GM19395 (cell line): ENCODE measurements at regions not wholly inside any gene's neighbourhood (a gene's known extent, or its start where the extent isn't known, plus 50 kb on each side); places are given as distances from the start of the nearest gene placed in this dataset.
A peak's percentile ranks its signal among the peaks of the same experiment; 100 is the strongest.

Source experiments
- ATAC-seq: cut with Tn5 transposase; IDR thresholded peaks from one replicate; pipeline ENCODE4 v1.9.1; 2021; ENCODE audit warnings: mild to moderate bottlenecking, moderate library complexity; ENCODE audit not compliant: unreplicated experiment

DNA sequence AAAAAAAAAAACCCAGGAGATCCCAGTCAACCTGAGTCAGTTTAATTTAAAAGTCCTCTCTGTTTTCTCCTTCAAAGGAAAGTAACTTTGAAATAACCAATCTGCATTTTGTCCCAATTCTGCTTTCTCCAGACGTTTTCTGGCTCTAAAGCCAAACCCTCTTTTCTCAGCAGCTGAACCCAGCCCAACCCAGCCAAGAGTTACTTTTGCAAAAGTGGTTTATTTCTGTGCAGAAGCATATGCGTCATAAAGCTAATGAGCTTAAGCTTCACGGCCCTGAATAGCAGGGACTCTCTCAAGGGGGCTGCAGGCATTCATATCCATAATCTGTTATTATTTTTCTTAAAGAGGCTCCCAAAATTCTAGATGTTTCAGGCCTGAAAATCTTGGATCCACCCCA lies 176.6 kb downstream of the GALC start:
- no peak for ATAC-seq

DNA sequence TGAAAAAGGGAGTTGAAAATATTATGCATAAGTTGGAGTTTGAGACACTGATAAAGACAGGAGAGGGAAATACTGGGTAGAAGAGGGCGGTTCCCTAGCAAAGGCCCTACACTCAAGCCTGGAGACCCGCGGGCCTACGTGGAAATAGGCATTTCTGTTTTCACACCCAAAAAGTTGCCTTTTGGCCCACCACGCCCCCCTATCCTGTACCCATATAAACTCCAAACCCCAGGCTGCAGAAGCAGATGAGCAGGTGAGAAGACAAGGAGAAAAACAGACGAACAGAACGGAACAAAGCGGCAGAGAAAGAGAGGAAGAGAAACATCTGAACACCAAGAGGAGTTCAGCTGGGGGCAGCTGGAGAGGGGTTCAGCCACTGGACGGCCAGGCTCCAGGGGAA lies 177.9 kb downstream of the GALC start:
- no peak for ATAC-seq

DNA sequence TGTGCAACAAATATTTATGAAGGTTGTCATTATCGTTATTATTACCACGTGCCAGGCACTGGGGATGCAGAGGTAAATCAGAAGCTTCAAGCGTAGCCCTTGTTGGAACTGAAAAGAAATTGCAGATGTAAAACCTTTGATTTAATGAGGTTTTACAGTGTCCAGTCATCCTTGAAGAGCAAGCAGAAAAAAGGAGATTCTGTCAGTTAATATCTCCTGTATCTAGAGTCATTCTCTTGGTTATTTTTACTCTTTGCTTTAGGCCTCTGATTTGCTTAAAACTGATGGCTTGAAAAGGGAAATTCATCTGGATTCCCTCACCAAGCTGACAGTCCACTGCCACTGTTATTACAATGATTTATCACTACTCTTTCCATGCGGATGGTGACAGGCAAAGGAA lies 179.3 kb downstream of the GALC start:
- no peak for ATAC-seq

DNA sequence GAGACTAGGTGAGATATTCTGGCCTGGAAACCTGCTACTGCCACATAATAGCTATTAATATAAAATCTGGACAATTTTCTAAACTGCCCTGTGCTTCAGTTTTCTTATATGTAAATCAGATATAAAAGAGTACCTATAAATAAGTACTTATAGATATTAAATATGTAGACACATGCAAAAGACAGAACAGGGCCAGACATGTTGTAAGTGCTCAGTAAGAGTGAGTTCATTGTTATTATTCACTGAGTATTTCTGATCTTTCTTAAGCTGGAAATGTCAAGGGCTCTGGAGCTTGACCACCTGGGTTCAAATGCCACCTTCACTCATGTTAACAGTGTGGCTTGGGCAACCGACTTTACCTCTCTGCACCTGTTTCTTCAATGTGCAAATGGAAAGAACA lies 179.8 kb downstream of the GALC start:
- no peak for ATAC-seq

DNA sequence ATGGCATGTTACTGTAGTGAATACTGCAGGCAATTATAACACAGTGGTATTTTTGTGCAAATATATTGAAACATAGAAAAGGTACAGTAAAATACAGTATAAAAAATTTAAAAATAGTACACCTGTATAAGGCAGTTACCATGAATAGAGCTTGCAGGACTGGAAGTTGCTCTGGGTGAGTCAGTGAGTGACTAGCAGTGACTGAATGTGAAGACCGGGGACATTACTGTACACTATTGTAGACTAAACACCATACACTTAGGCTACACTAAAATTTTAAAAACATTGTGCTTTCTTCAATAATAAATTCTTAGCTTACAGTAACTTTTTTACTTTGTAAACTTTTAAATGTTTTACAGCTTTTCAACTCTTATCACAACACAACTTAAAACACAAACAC lies 181.7 kb downstream of the GALC start:
- no peak for ATAC-seq

DNA sequence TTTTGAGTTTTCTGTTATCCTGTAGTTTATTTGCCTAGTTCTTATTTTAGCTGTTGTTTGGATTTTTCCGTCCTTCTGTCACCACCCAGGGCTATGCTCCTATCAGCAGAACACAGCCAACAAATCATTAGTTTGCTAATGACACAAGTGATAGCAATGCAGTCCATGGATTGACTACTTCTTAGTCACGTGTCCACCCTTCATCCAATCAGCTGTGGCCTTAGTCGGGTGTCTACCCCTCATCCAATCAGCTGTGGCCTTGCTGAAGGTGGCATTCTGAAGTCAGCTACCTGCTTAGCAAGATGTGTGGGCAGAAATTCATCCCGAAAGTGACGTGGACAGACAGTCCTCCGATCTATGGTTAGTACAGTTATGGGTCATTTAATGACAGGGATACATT lies 182.3 kb downstream of the GALC start:
- ATAC-seq, result no peak

DNA sequence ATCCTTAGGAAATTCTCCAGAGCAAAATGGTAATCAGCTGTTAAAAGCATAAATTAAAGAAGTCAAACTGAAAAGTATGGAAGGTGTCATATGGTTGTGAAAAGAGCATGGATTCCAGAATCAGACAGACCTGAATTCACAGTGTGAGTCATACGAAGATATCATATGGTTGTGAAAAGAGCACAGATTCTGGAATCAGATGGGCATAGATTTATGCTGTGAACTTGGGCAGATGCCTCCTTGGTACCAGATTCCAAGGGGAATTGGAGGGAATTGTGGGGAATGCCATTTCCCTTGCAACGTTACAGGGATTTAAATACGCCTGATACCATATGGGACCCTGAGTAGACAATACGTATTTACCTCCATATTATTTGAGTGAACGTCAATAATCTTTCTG lies 183.7 kb downstream of the GALC start:
- no peak for ATAC-seq

DNA sequence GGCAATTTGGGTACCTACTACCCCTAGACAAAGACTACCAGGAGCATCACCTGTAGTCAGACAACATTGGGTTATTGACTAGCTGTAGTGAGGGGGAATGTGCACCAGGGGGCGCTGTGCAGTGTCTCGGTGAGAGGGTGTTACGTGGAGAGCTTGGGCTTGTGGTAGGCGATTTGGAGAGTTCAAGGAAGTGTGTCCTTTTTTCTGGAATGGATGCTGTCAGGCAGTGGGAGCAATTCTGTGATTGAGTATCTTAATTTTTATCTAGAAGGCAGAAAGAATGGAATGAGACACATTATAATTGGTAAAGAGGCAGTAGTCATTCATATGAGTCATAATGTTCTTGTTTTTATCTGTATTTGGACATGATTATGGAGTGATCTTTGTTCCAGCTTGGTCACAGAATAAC lies 187.7 kb downstream of the GALC start:
- ATAC-seq, result peak; percentile 71

DNA sequence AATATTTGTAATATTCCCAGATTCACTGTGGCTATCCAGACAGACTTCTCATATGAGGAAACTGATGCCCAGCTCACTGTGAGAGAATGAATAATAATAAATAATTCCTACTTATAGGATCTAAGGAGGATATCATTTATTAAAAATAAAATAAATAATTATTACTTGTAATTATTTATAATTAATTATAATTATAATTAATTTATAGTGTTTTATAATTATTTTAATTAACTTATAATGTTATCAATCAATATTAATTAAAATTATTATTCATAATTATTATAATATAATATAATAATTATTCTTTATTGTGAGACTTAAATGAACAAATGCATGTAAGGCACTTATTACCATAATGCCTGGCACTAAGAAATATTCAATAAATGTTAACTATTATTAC lies 192.8 kb downstream of the GALC start:
- no peak for ATAC-seq

DNA sequence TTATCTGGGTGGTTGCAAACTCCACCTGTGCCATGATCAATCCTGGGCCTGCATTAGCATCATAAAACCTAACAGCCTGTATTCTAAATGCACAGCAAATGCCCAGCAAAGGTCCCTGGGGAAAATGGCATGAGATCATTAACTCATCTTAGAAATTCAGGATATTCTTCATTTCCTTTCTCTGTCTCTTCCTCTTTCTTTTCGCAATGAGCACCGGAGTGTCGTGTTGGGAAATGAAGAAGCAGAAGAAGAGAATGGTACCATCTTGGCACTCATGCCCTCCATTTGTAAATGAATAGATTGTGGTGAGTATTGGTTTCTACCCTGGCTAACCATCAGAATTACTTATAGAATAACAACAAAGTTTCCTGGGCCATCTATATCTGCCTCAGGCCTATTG lies 193.6 kb downstream of the GALC start:
- no peak for ATAC-seq

DNA sequence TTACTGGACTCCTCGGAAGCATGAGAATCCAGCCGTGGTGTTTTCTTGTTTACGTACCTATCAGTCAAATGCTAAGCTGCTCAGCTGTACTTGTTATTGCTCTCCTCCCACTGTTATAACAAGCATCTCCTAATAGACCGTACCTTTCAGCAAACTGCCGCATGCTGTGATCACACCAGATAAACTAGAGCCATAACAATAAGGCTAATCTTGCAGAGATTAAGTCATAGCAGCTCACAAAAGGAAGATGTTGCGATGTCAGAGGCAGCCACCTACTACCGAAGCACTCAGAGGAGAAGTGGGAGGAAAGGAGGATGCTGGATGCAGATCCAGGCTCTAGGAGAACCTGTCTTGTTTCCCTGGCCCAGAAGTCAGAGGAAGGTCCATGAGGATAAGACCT lies 196.0 kb downstream of the GALC start:
- ATAC-seq, result no peak

DNA sequence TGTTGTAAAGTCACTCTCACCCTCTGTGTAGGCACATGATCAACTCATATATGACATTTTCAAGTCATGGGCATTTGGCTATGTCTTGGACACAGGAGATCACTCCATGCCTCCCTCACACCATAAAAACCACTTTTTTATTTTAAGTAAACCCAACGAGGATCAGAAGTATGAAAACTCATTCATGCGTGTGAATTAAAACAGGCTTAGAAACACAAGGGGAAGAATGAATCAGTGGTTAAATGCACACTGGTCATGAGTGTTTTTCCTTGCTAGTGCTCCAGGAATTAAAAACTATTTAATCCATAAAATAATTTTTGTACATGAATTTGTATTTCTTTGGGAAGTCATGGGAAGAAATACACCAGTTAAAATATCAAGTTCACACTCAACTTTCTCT lies 198.4 kb downstream of the GALC start:
- ATAC-seq, result no peak

DNA sequence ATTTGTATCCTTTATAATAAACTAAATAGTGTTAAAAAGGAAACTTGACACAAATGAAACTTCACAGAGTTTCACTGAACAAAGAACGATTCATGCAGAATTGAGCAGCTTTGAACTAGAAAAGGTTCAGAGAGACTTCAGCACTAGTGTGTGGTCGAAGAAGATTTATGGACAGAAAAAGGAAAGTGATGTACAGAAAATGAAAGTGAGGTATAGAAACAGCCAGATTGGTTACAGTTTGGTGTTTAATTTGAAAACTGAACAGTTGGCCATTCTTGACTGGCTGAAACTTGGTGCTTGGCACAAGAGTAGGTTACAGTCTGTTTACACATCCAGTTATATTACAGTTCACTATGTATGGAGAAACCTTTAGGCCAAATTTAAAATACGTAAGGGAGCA lies 207.1 kb downstream of the GALC start:
- peak; percentile 78 for ATAC-seq

DNA sequence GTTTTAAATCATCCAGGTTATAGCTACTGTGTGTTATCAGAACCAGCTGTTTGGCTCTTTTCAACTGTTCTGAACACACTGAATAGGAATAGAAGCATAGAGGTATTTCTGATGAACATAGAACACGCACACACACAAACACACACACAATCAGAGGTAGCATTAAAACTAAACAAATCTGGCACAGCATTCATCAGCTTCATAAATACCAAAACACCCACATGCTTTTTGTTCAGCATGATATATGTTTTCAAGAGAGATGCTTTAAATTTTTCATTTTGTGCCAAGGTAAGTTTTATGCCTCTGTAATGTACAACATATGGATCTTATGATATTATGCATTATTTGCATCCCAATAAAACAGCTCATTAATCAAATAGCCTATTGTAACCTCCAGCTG lies 208.6 kb downstream of the GALC start:
- ATAC-seq, result no peak

DNA sequence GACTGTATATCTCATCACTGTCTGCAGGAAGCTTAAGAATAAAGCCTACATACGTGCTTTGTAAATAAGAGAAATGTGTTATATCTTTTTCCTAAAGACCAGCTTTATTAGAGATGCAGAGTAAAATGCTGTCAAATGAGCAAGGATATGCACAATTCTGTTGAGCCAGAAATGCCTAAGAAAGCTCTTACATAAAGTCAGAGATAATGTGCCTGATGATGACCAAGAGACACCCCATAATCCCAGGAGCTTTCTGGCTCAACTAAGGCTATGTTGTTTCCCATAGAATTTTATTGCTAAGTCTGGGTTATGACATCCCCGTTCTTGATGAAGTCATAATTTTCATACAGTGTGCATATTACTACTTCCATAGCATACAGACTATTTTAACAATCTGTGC lies 209.9 kb downstream of the GALC start:
- ATAC-seq, result no peak

DNA sequence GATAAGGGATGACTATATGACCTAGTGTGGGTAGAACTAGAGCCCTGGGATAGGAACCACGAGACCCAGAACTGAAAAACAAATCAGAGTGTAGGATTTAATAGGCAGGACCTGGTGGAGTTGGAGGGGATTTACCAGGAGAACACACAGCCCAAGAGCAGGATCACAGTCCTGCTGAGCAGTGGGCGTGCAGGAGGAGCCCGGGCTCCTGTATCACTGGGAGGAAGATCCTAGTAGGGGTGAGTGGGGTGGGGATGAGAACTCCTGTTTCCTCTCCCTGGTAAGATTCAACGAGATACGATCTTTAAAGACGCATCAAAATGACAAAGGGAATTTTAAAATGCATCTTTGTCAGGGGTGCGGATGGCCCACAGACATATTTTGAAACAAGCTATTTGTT lies 220.1 kb downstream of the GALC start:
- ATAC-seq, result no peak

DNA sequence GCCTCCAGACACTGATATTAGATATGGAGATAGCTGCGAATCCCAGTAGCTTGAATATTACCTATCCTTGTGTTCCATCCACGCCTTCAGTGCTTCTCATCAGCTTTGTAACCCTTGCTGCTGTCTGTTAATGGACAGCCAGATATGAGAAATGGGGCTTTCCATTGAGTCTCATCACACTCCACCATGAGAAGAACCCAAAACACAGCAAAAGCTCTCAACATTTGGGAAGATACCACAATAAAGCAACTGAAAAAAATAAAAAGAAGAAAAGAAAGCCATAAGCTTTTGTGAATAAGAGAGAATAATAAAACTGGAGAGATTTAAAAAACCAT lies 225.4 kb downstream of the GALC start:
- peak; percentile 88 for ATAC-seq

DNA sequence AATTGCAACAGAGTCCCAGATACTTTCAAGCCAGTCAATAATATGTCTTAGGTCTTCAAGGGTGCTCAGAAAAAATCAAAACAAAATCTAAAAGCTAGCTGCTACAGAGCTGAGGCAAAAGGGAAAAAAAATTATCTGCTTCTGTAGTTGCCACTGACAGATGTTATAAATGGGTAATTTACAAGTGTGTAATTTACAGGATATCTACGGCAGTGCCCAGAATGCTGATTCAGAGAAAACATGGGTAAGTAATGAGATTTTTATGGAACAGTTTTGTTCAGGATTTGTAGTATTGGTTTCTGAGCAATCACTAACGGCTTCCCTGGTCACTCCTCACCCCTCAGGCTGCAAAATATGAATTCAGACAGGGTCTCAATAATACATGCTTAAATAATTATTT lies 234.1 kb downstream of the GALC start:
- ATAC-seq, result no peak

DNA sequence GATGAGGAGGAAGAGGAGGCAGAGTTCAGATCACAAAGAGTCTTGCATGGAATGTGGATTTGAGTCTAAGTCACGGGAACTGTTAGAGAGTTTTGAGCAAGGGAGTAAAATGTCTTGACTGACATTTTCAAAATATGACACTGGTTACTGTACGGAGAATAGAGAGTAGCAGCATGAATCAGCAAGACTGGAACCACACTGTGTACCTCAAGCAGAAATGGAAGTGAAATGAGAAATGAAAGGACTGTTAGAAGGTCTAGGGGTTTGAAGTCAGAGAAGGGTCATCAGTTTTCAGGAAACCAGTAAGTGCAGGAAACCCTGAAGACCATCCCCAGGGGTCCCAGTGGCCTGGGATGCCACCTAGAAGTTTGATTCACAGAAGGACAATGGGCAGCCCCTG lies 236.3 kb downstream of the GALC start:
- peak; percentile 75 for ATAC-seq

DNA sequence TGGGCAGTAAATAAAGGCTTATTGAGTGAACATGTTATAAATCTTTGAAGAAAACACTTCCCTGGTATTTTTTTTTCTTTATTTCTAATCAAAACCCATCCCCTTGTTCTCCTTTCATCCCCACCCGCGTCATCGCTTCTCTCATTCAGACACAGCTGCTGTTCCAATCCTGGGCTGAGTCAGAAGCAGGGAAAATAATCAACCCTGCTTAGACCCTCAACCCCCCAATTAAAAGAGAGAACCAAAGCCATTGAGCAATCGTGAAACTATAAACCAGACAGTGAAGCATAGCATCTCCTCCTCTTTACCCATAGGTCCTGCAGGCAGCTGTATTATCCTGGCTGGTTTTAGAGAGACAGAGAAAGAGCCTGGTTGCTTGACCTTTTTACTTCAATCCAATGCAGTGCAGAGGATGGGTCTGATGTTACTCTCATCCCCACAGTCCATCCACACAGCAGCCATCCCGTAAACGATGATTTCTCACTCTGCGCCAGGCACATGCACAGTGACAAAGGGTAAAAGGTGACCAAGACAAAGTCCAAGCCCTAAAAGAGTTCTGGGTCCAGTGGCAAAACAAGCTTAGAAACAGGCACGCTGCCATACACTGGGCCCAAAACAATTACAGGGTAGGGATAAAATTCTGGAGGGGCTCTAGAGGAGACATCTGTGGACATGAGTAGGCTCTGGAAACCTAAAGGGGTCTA lies 238.3 kb downstream of the GALC start:
- ATAC-seq, result no peak

DNA sequence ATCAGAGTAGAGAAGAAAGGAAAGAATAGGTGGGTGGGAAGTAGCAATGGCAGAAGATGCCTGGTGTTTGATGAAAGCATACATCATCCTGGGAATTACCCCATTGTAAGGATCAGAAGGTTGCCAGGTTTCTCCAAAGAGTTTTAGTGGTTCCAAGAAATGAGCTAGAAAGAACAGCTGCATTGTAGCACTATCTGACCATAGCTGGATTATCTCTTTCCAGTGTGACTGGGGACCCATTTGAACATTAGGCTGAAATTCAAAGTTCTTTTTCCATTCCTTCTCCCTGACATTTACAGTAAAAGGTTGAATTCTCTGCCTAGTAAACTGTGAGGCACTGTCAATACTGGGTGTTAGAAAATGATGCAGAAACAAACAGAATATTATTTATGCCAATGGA lies 244.4 kb downstream of the GALC start:
- no peak for ATAC-seq

DNA sequence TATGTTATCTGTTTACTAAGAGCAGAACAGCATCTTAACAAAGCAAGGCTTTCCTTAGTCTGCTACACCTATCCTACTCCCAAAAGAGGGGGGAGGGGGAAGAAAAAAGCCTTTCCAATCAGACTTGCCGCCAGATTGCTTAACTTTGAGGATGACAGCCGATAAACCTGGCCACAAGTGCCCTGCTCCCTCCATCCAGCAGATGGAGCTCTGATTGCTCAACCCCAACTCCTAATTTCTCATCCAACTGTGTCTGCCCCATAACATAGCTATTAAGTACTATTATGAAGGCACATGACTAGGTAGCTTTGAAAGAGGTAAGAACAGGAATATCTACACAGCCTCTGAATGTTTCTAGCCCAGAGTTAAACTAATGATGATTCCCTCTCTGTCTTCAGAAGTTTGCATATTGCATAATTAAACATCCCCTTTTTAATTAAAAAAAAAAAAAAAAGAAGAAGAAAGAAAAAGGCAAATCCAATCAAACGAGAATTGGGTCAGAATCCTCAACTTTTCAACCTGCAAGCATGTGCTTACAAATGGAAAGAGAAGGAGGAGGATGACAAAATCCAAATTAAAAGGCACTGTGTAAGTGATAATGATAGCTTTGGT lies 247.4 kb downstream of the GALC start:
- ATAC-seq, result peak; percentile 90
